PC-9 (cell line): ENCODE measurements at regions not wholly inside any gene's neighbourhood (a gene's known extent, or its start where the extent isn't known, plus 50 kb on each side); places are given as distances from the start of the nearest gene placed in this dataset.

Experiments used
- BruUV-seq: library from RNA; stranded (reverse); fragments of 400-500 nt; replicated peaks from 2 replicates; lab custom pipeline; 2021; lab: Mats Ljungman, UMichigan
- CTCF ChIA-PET: fragments of 300-600 bp; sonication (Branson Sonifier 250); formaldehyde crosslinking; loops from one replicate; lab custom pipeline; 2022; ENCODE audit warnings: antibody characterized with exemption; lab: Charles Lee
- POLR2A ChIA-PET: fragments of 300-600 bp; sonication (Branson Sonifier 250); formaldehyde crosslinking; loops from one replicate; lab custom pipeline; 2022; ENCODE audit warnings: antibody characterized with exemption; ENCODE audit not compliant: unreplicated experiment; lab: Charles Lee
- DNase-seq, 2 experiments: peaks; one replicate each; pipeline versions ENCODE4 v3.0.0 to v3.0.0-alpha.2; 2015 to 2022; ENCODE audit warnings: mixed read lengths in 1 of 2
- H2AFZ ChIP-seq: fragments of 200-600 bp; sonication (generic); 2 replicates; pipeline ENCODE4 v1.8.1; 2017; ENCODE audit warnings: antibody characterized with exemption
- H3F3A ChIP-seq: fragments of 200-600 bp; sonication (generic); 2 replicates; pipeline ENCODE4 v1.8.1; 2017; ENCODE audit warnings: antibody characterized with exemption, mild to moderate bottlenecking, low read depth; ENCODE audit not compliant: insufficient read depth
- H3K27ac ChIP-seq: fragments of 200-600 bp; sonication (generic); 2 replicates; pipeline ENCODE4 v1.6.1; 2016; ENCODE audit warnings: mixed run types
- H3K27me3 ChIP-seq: fragments of 200-600 bp; sonication (generic); 2 replicates; pipeline ENCODE4 v1.6.1; 2016; ENCODE audit warnings: low read depth, mixed run types; ENCODE audit not compliant: insufficient read depth
- H3K36me3 ChIP-seq: fragments of 200-600 bp; sonication (generic); 2 replicates; pipeline ENCODE4 v1.6.1; 2016; ENCODE audit warnings: low read depth, mixed run types
- H3K4me1 ChIP-seq: fragments of 200-600 bp; sonication (generic); replicated peaks from 2 replicates; pipeline ENCODE4 v1.6.1; 2016; ENCODE audit warnings: mixed run types; ENCODE audit not compliant: insufficient read depth
- H3K4me2 ChIP-seq: fragments of 200-600 bp; sonication (generic); 2 replicates; pipeline ENCODE4 v1.6.1; 2017; ENCODE audit warnings: mixed run types
- H3K4me3 ChIP-seq: fragments of 200-600 bp; sonication (generic); 2 replicates; pipeline ENCODE4 v1.6.1; 2016; ENCODE audit warnings: mixed run types
- H3K79me2 ChIP-seq: fragments of 200-600 bp; sonication (generic); 2 replicates; pipeline ENCODE4 v1.6.1; 2017; ENCODE audit warnings: low read depth, mixed run types
- H3K9me2 ChIP-seq: fragments of 200-600 bp; sonication (generic); 2 replicates; pipeline ENCODE4 v1.8.1; 2017; ENCODE audit warnings: mild to moderate bottlenecking; ENCODE audit not compliant: insufficient read depth
- H3K9me3 ChIP-seq: fragments of 200-600 bp; sonication (generic); 2 replicates; pipeline ENCODE4 v1.8.1; 2016; ENCODE audit warnings: low read depth; ENCODE audit not compliant: insufficient read depth
- H4K20me1 ChIP-seq: fragments of 200-600 bp; sonication (generic); 2 replicates; pipeline ENCODE4 v1.8.1; 2017; ENCODE audit not compliant: insufficient read depth
- EZH2 ChIP-seq: fragments of 200-600 bp; sonication (generic); IDR thresholded peaks from 2 replicates; pipeline ENCODE4 v1.8.0; 2017; ENCODE audit warnings: antibody characterized with exemption, low read depth
- intact Hi-C: fragments of 100-400 bp; cut with micrococcal nuclease; formaldehyde crosslinking; loops from one replicate; pipeline ENCODE4 v1.10.0; 2022; ENCODE audit not compliant: unreplicated experiment
- TF ChIP-seq, protein P1 (sequence below): fragments of 200-600 bp; sonication (generic); conservative IDR thresholded peaks from 2 replicates; pipeline ENCODE4 v1.6.1; 2017; ENCODE audit warnings: mixed run types, antibody characterized with exemption, mild to moderate bottlenecking, moderate library complexity

DNA sequence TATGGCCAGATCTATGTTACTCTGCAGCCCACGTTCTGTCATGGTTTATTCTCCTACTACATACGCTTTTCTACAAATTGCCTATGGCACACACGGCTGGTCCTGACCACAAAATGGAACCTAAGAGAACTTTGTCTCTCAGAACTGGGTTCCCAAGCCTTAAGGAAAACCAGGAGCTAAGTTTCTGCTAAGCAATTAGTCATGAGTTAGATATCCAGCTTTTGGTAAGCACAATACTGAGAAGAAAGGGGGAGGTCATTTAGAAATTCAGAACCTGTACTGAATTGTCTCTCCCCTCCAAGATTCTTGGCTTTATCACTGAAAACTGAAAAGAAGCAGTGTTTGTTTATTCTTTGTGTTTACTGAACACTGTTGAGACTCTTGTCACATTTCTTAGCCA is 283.5 kb upstream of the TANK start:
- Histone ChIP-seq H3K4me3 (no peak overlapping the region), H3K4me2 (no peak overlapping the region), H3F3A (no peaks in the 10 kb centered on the region), H4K20me1 (no peaks in the 10 kb centered on the region), H3K79me2 (no peaks in the 10 kb centered on the region), H3K9me2 (no peaks in the 10 kb centered on the region), H3K4me1 (no peaks in the 10 kb centered on the region), H3K27me3 (no peaks in the 10 kb centered on the region), H3K27ac (no peak overlapping the region), H3K9me3 (no peaks in the 10 kb centered on the region), H2AFZ (no peak overlapping the region), H3K36me3 (no peaks in the 10 kb centered on the region)
- TF ChIP-seq, protein P1, sequence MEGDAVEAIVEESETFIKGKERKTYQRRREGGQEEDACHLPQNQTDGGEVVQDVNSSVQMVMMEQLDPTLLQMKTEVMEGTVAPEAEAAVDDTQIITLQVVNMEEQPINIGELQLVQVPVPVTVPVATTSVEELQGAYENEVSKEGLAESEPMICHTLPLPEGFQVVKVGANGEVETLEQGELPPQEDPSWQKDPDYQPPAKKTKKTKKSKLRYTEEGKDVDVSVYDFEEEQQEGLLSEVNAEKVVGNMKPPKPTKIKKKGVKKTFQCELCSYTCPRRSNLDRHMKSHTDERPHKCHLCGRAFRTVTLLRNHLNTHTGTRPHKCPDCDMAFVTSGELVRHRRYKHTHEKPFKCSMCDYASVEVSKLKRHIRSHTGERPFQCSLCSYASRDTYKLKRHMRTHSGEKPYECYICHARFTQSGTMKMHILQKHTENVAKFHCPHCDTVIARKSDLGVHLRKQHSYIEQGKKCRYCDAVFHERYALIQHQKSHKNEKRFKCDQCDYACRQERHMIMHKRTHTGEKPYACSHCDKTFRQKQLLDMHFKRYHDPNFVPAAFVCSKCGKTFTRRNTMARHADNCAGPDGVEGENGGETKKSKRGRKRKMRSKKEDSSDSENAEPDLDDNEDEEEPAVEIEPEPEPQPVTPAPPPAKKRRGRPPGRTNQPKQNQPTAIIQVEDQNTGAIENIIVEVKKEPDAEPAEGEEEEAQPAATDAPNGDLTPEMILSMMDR, result no peak
- no peak for TF ChIP-seq EZH2
- CTCF ChIA-PET, result no interaction called here
- intact Hi-C loops, result no loop called here
- no peak for DNase-seq
- POLR2A ChIA-PET, result no interaction called here
- BruUV-seq, result no TSS peak

DNA sequence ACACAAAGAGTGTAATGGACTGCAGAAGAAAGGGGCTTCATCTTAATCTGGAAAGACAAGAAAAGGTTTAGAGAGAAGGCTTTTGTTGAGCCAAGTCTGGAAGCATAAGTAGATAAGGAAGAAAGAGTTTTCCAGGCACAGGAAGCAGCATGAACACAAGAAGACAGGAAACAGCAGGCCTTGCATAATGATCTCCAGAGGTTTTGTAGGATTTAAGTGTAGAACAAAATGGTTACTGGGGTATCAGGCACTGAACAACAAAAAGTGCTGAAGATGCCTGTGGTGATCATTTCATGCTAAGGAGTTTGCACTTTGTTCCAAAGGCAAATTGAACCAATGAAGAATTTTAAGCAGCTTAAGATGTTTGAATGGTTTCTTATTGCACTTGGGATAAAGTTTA is 281.6 kb upstream of the TANK start:
- POLR2A ChIA-PET, result no interaction called here
- H3K27ac ChIP-seq, result no peak overlapping the region
- no peaks in the 10 kb centered on the region for H3K4me1 ChIP-seq
- H3K27me3 ChIP-seq, result no peaks in the 10 kb centered on the region
- no peaks in the 10 kb centered on the region for H3K36me3 ChIP-seq
- no peak overlapping the region for H2AFZ ChIP-seq
- BruUV-seq, result no TSS peak
- DNase-seq, result no peak
- no peaks in the 10 kb centered on the region for H3K79me2 ChIP-seq
- H3K4me3 ChIP-seq, result no peak overlapping the region
- intact Hi-C loops, result no loop called here
- TF ChIP-seq, protein P1, result no peak
- no peak for TF ChIP-seq EZH2
- H4K20me1 ChIP-seq, result no peaks in the 10 kb centered on the region
- H3K9me2 ChIP-seq, result no peaks in the 10 kb centered on the region
- no peak overlapping the region for H3K4me2 ChIP-seq
- H3F3A ChIP-seq, result no peaks in the 10 kb centered on the region
- CTCF ChIA-PET, result no interaction called here
- no peaks in the 10 kb centered on the region for H3K9me3 ChIP-seq

DNA sequence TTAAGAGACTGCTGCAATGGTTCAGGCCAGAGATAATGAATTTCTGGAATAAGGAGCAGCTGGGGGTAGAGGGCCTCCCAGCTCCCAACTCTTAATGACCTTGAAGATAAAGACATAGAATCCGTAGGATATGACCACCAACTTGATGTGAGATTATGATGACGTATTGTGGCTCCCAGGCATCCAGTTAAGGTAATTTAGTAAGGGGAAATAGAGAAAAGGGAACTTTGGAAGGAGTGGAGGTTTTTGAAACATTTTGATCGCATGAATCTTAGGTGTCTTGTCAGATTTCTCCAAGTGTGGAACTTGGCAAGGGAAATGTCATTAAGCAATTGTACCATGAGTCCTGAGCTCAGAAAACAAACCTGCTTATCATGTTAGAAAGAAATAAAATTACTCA is 277.3 kb upstream of the TANK start:
- Histone ChIP-seq H2AFZ (no peak overlapping the region), H3K27me3 (no peaks in the 10 kb centered on the region), H3K4me3 (no peak overlapping the region), H4K20me1 (no peaks in the 10 kb centered on the region), H3K9me3 (no peaks in the 10 kb centered on the region), H3K36me3 (no peaks in the 10 kb centered on the region), H3K79me2 (no peaks in the 10 kb centered on the region), H3K4me2 (no peak overlapping the region), H3K27ac (no peak overlapping the region), H3K9me2 (no peaks in the 10 kb centered on the region), H3K4me1 (no peaks in the 10 kb centered on the region), H3F3A (no peaks in the 10 kb centered on the region)
- no TSS peak for BruUV-seq
- DNase-seq, result no peak
- ChIA-PET CTCF (no interaction called here), POLR2A (no interaction called here)
- no peak for TF ChIP-seq EZH2
- TF ChIP-seq, protein P1, result no peak
- intact Hi-C loops, result no loop called here
